ENCODE measurements at regions not wholly inside any gene's neighbourhood (a gene's known extent, or its start where the extent isn't known, plus 50 kb on each side); places are given as distances from the start of the nearest gene placed in this dataset.

- TF ChIP-seq E2F8 (IDR thresholded peaks at IDR 0.05; ENCODE audit: low read depth, partially characterized antibody) (no peak), NFXL1 (IDR thresholded peaks at IDR 0.05; ENCODE audit: borderline replicate concordance) (no peak), ZNF274 (IDR thresholded peaks at IDR 0.05; ENCODE audit: insufficient read depth, insufficient read length) (no peak), ASH2L (IDR thresholded peaks at IDR 0.05; ENCODE audit: borderline replicate concordance, low read depth) (no peak)
- TF ChIP-seq, protein P1, sequence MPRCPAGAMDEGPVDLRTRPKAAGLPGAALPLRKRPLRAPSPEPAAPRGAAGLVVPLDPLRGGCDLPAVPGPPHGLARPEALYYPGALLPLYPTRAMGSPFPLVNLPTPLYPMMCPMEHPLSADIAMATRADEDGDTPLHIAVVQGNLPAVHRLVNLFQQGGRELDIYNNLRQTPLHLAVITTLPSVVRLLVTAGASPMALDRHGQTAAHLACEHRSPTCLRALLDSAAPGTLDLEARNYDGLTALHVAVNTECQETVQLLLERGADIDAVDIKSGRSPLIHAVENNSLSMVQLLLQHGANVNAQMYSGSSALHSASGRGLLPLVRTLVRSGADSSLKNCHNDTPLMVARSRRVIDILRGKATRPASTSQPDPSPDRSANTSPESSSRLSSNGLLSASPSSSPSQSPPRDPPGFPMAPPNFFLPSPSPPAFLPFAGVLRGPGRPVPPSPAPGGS (IDR thresholded peaks at IDR 0.05; ENCODE audit: borderline replicate concordance, insufficient read depth, low read depth, low read length, poor library complexity, severe bottlenecking) = no peak
Measured at GRCh38 chr1:184255560-184255959, 131.3 kb upstream of the C1orf21 start.

Data from GM12878 (cell line).